ENCODE measurements at regions not wholly inside any gene's neighbourhood (a gene's known extent, or its start where the extent isn't known, plus 50 kb on each side); places are given as distances from the start of the nearest gene placed in this dataset.

GRCh38 chr12:131415781-131416180 is 295.1 kb upstream of the SFSWAP start:
- TF ChIP-seq, protein P1, sequence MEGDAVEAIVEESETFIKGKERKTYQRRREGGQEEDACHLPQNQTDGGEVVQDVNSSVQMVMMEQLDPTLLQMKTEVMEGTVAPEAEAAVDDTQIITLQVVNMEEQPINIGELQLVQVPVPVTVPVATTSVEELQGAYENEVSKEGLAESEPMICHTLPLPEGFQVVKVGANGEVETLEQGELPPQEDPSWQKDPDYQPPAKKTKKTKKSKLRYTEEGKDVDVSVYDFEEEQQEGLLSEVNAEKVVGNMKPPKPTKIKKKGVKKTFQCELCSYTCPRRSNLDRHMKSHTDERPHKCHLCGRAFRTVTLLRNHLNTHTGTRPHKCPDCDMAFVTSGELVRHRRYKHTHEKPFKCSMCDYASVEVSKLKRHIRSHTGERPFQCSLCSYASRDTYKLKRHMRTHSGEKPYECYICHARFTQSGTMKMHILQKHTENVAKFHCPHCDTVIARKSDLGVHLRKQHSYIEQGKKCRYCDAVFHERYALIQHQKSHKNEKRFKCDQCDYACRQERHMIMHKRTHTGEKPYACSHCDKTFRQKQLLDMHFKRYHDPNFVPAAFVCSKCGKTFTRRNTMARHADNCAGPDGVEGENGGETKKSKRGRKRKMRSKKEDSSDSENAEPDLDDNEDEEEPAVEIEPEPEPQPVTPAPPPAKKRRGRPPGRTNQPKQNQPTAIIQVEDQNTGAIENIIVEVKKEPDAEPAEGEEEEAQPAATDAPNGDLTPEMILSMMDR (IDR thresholded peaks at IDR 0.05; ENCODE audit: control extremely low read depth in 1 of 3, insufficient read depth in 1 of 3, low read depth in 1 of 3, low read length in 3 of 3): no peak
- TF ChIP-seq USF2 (IDR thresholded peaks at IDR 0.05; ENCODE audit: low read length) (peak; percentile 83), POLR2A (IDR thresholded peaks at IDR 0.05; ENCODE audit: control extremely low read depth in 1 of 2, low read depth in 2 of 2, low read length in 2 of 2) (no peak), POLR2AphosphoS5 (IDR thresholded peaks at IDR 0.05; ENCODE audit: low read depth, low read length) (no peak), SAP30 (IDR thresholded peaks at IDR 0.05; ENCODE audit: insufficient read depth, insufficient replicate concordance, low read length) (no peak)

Measured in H1 (cell line).